ENCODE measurements at regions not wholly inside any gene's neighbourhood (a gene's known extent, or its start where the extent isn't known, plus 50 kb on each side); places are given as distances from the start of the nearest gene placed in this dataset.

GRCh38 chr16:7111265-7111664 is 221.4 kb upstream of the RBFOX1 start:
- TF ChIP-seq CTCF (IDR thresholded peaks at IDR 0.05) (no peak), POLR2A (IDR thresholded peaks at IDR 0.05) (no peak)
